Activated effector memory CD4-positive, alpha-beta T cell treated with anti-CD3 and anti-CD28 coated beads, Interleukin-2, amount 50 U/mL, for 16 hours (primary cell): ENCODE measurements at regions not wholly inside any gene's neighbourhood (a gene's known extent, or its start where the extent isn't known, plus 50 kb on each side); places are given as distances from the start of the nearest gene placed in this dataset.

Experiments
- DNase-seq: peaks from one replicate; pipeline ENCODE4 v3.0.0-alpha.2; 2020

GRCh38 chr16:85535352-85536072 is 77.6 kb upstream of the GSE1 start:
- DNase-seq, result no peak

- DNase-seq, result no peak
Measured at GRCh38 chr16:85536073-85536410, 77.1 kb upstream of the GSE1 start.

DNA sequence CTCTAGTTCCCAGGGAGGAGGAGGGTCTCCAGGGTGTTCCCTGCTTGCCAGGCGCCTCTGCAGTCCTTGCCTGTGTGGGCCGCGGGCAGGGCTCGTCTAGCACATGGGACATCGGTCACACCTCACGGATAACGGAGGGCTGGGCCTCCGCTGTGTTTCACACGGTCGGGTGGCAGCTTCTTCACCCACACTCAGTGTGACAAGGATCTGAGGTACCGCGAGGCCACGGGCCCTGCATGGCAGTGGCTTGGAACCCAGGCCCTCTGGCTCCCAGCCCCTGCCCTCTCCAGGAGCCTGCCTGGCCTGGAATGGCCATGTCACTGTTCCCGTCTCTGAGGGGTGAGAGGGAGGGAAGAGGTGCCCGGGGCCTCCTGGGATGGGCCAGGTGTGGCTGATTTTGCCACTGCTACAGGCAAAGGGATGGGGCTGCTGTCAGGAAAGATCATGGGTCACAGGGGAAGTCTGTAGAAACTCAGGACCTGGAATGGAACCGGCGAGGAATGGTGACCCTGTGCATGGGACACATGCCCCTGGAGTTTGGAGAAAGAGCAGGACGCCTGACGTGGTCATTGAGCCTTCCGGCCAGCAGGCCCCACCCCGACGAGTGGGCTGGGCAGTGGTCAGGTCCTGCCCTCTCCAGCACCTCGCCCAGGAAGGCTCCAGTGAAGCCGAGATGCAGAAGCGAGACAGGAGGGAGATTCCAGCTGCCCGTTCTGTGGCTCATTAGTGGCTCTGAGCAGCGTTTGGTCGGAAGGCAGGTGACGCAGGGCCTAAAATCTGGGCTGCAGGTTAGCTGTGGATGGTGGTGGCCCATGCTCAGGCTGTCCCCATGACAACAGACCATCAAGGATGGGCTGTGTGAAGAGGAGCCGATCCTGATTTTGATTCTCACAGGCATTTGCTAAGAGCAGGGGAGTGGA is 76.5 kb upstream of the GSE1 start:
- no peak for DNase-seq

DNA sequence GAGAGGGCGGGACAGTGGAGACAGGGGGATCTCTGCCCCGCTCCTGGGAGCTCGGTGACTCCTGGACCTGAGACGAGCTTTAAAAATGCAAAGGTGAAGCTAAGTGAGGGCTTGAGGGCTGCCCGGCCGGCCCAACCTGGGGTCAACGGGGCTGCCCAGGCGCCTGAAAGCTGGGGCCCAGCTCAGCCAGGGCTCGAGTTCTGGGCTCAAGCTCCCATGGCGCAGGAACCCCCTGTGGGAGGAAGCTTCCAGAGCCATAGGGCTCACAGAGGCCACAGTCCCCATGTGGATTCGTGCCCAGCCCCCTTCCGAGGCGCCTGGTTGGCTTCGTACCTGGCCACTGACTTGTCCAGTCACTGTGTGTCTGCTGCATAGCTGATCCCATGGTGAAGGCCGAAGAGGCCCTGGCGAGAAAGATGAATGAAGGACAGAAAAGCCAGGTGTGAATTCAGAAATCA is 75.8 kb upstream of the GSE1 start:
- no peak for DNase-seq

DNA sequence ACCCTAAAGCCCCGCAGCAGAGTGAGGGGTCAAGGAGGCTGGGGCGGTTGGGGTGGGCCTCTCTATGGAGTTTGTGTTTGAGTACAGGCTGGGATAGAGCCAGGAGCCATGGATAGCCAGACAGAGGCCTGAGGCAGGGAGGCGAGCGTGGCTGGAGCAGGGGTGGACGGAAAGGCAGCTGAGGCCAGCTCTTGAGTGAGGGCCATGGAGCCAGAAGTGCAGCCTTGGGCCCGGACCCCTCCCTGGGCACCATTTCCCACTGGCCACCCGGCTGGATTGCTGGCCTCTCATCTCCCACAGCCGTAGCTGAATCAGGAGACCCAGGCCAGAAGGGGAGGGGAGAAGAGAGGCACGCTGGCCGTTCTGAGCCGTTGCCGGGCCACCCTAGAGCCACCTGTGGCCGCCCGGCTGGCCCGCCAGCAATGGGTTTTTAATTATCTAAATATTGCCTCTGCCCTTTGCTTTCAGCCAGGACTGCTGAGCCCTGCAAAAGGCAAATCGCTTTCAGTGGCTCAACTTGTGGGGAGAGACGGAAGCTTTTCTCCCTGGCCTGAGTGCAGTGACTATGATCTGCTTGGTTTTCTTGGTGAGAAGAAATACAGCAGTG is 75.2 kb upstream of the GSE1 start:
- DNase-seq, result no peak

GRCh38 chr16:85539084-85539483 is 74.0 kb upstream of the GSE1 start:
- no peak for DNase-seq

DNA sequence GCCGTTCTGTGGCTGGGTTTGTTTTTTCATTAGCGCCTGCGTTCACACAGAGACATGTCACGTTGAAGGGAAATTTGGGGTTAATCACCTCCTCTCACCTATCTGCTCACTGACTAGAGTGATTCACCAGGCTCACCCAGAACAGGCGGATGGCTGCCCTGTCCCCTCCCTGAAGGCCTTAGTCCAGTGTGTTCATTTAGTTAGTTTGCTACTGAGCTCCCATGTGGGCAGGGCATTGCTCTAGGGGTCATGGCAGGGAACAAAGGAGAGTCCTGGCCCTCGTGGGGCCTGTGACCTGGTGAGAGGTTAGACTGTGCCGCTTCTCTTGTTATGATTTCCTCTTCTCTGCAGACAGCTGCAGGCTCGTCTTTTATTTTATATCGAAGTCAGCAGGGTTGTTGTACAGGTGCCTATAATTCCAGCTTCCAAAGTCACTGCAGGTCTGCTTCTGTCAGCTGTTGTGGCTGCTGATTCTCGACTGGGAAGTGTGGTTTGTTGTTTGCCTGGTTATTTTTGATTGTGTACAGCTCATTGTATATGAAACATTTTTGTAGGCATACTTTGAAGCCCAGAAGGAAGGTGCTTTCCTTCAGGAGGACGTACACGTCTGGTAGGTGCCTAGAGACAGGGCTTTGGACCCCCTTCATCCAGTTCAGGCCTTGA is 73.4 kb upstream of the GSE1 start:
- DNase-seq, result no peak

GRCh38 chr16:85541181-85541580 is 71.9 kb upstream of the GSE1 start:
- no peak for DNase-seq

GRCh38 chr16:85541619-85541979 is 71.5 kb upstream of the GSE1 start:
- no peak for DNase-seq

DNA sequence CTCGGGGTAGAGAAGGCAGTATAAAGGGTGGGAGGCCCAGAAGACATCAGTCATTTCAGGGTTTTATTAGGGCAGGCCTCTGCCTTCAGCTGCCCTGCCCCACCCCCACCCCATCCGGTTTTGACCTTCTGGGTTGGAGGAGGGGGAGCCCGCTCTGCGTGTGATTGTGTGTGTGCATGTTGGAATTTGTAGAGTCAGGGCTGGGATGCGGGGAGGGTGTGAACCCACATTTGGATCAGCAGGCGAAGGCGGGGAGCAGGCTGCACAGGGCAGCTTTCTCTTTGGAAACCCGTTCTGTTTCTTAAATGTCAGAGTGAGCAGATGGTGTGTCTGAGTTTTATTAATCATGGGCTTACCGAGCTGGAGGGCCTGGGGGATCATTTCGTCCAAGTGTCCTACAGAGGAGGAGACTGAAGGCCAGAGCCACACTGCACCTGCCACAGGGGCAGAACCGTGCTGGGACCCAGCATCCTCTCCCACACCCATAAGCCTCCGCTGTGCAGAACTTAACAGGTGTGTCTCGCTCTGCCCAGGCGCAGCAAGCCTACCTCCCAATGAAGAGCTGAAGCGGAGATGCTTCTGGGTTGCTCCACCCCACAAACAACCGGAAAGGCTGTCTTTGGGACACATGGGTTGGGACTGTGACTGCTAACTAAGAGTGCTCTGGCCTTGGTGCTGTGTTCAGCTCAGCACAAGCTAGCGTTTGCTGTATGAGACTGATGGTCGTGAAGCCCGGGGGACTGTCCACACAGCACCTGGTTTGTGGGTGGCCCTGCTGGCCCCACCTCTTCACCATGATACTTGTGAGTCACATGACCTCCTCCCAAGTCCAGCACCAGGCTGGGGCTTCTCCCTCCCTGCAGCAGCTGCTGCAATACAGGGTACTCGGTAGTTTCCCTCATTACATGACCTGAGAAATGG is 70.9 kb upstream of the GSE1 start:
- no peak for DNase-seq

DNA sequence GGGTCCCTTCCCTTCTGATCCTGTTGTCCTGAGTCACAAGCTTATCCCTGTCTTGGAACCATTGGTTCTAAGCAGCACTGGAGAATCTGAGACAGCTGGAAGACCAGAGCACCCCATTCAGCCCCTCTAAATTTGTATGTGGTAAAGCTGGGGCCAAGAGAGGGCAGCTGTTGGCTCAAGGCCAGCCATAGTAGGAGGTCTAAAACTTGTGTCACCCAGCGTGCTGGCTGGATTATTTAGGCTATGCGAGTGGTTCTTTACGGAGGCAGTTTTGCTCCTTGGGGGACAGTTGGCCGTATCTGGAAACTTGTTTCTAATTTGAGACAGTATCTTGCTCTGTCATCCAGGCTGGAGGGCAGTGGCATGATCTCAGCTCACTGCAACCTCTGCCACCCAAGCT is 69.6 kb upstream of the GSE1 start:
- no peak for DNase-seq

DNA sequence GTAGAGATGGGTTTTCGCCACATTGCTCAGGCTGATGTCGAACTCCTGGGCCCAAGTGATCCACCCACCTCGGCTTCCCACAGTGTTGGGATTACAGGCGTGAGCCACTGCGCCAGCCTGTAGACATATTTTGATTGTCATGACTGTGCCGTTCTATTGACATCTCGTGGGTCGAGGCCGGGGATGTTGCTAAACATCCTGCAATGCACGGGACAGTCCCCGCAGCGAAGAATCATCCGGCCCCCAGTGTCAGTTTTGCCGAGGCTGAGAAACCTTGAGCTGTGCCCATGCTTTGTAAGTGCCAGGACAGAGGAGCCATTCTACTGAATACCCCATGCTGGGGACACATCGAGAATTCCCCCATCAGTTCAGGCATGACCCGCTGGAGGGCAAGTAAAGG is 69.1 kb upstream of the GSE1 start:
- DNase-seq, result no peak

DNA sequence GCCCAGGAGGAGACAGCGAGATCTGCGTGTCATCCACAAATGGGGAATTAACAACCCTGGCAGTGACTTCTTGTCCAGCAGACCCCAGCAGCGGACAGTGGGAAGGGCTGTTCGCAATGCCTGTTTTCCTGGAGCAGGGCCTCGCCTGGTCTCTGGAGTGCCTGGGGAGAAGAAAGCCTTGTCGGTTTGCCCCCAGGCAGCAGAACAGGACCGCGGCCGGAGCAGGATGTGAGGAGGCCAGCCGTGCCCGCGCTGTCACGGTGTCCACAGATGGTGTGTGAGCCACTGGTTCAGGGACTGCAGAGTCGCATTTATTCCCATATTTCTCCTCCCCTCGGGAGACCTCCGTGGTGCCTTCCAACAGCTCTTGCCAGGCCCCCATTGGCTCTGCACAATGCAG is 68.5 kb upstream of the GSE1 start:
- no peak for DNase-seq

GRCh38 chr16:85545227-85545818 is 67.8 kb upstream of the GSE1 start:
- DNase-seq, result no peak

DNA sequence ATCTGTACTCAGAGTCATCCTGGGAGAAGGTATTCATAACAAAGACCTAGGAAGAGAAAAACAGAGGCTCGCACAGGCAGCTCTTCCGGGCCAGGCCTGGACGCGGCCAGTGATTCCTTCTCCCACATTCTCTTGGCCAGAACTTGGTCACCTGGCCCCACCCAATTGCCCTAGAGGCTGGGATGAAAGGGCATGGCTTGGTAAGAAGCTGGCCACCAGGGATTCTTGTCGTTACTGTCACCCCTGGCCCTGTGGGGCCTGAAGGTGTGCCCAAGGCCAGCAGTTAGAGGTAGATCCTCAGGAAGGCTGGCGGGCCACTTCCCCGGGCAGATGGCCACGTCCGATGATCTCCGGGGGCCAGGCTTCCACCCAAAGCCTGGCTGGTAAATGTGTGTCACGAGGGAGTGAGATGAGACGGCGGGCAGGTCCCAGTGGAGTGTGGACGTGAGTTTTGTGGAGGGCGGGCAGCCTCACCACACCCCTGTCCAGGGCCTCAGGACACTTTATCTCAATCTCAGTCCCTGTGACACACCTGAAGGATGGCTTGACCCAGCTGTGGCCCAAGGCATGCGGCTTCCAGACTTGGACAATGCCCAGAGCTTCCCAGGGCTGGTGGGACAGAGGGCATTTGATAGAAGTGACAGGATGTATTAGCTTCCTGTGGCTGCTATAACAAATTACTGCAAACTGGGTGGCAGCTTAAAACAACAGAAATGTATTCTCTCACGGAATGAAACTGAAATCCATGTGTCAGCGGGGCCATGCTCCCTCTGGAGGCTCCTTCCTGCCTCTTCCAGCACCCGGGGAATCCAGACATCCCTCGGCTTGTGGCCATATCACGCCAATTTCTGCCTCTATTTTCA is 66.3 kb upstream of the GSE1 start:
- no peak for DNase-seq

- DNase-seq, result no peak
Measured at GRCh38 chr16:85548375-85548774, 64.7 kb upstream of the GSE1 start.

DNA sequence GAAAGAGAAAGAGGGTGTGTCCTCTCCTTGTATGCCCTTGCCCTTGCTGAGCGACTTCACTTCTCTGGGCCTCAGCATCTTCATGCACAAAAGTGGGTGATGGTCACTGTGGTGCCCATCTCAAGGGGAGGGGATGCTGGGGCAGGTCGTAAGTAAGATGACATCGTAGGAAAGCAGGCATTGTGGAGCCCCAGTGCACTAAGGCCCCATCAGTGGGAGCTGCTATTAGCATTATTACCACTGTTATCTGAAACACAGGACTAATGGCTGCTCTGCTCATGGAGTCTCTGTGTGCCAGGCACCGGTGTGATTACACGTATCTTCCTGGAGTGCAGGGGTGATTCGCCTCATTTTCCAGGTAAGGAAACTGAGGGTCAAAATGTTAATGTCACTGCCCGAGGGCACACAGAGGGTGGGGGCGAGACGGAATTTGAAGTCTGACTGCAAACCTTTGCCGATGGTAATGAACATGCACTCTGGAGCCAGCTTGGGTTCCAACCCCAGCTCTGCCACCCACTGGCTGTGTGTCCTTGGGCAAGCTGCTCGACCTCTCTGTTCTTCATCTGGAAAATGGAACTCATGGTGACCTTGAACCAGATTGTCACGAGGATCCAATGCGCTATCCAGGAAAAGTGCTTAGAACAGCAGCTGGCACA is 63.2 kb upstream of the GSE1 start:
- DNase-seq, result no peak

- DNase-seq, result no peak
Measured at GRCh38 chr16:85550422-85550864, 62.7 kb upstream of the GSE1 start.

- no peak for DNase-seq
Measured at GRCh38 chr16:85550953-85551924, 61.9 kb upstream of the GSE1 start.
